Karpas-422 (cell line): ENCODE measurements at regions not wholly inside any gene's neighbourhood (a gene's known extent, or its start where the extent isn't known, plus 50 kb on each side); places are given as distances from the start of the nearest gene placed in this dataset.

Experiments
- DNase-seq: peaks from one replicate; pipeline ENCODE4 v3.0.0-alpha.2; 2015
- H2AFZ ChIP-seq: fragments of 200-600 bp; sonication (generic); 2 replicates; pipeline ENCODE4 v1.6.1; 2014; ENCODE audit warnings: antibody characterized with exemption, low read length, mixed read lengths
- H3K27ac ChIP-seq: fragments of 200-600 bp; sonication (generic); 2 replicates; pipeline ENCODE4 v1.5.1; 2014; ENCODE audit warnings: mild to moderate bottlenecking, low read length, moderate library complexity
- H3K27me3 ChIP-seq: fragments of 200-600 bp; sonication (generic); 2 replicates; pipeline ENCODE4 v1.6.1; 2014; ENCODE audit warnings: low read length, mixed read lengths
- H3K36me3 ChIP-seq: fragments of 200-600 bp; sonication (generic); 2 replicates; pipeline ENCODE4 v1.6.1; 2014; ENCODE audit warnings: low read length, mixed read lengths; ENCODE audit not compliant: insufficient read depth
- H3K4me1 ChIP-seq: fragments of 200-600 bp; sonication (generic); 2 replicates; pipeline ENCODE4 v1.6.1; 2014; ENCODE audit warnings: mild to moderate bottlenecking, low read length, mixed read lengths
- H3K4me2 ChIP-seq: fragments of 200-600 bp; sonication (generic); 2 replicates; pipeline ENCODE4 v1.6.1; 2014; ENCODE audit warnings: low read length, low read depth, mild to moderate bottlenecking; ENCODE audit not compliant: poor library complexity, severe bottlenecking
- H3K4me3 ChIP-seq: fragments of 200-600 bp; sonication (generic); 2 replicates; pipeline ENCODE4 v1.5.1; 2014; ENCODE audit warnings: mild to moderate bottlenecking, antibody characterized with exemption, low read length, mixed read lengths
- H3K79me2 ChIP-seq: fragments of 200-600 bp; sonication (generic); 2 replicates; pipeline ENCODE4 v1.6.1; 2014; ENCODE audit warnings: mild to moderate bottlenecking, low read length, mixed read lengths
- H3K9ac ChIP-seq: fragments of 200-600 bp; sonication (generic); 2 replicates; pipeline ENCODE4 v1.6.0; 2014; ENCODE audit warnings: low read length
- H3K9me2 ChIP-seq: fragments of 200-600 bp; sonication (generic), shearing (Covaris generic); replicated peaks from 2 replicates; pipeline ENCODE4 v1.6.0; 2014; ENCODE audit warnings: mild to moderate bottlenecking, low read length, moderate library complexity; ENCODE audit not compliant: insufficient read depth
- H3K9me3 ChIP-seq: fragments of 300-700, 200-600 bp; sonication (generic); 2 replicates; pipeline ENCODE4 v1.6.1; 2014; ENCODE audit warnings: low read length, mixed read lengths
- H4K20me1 ChIP-seq: fragments of 200-600 bp; sonication (generic); 2 replicates; pipeline ENCODE4 v1.6.1; 2014; ENCODE audit warnings: mild to moderate bottlenecking, antibody characterized with exemption, low read length, low read depth; ENCODE audit not compliant: insufficient read depth

DNA sequence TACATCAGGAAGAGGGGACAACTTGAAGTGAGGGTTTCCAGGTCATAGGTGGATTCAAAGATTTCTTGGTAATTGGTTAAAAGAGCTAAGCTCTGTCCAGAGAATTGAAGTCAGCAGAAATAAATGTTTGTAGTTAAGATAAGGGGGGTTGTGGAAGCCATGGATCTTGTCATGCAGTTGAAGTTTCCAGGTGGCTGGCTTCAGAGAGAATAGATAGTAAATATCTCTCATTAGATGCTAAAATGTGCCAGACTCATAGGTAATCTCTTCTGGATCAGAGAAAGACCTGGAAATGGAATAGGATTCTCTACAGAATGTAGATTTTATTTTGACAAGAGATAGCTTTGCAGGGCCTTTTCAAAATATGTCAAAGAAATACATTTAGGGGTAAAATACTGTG lies 491.7 kb downstream of the PRR16 start:
- H3K79me2 ChIP-seq = no peaks in the 10 kb centered on the region
- H2AFZ ChIP-seq = no peak overlapping the region
- no peaks in the 10 kb centered on the region for H4K20me1 ChIP-seq
- H3K4me1 ChIP-seq = no peaks in the 10 kb centered on the region
- H3K4me3 ChIP-seq = no peak overlapping the region
- peaks cover 13% of the 10 kb centered on the region for H3K9me3 ChIP-seq
- no peaks in the 10 kb centered on the region for H3K36me3 ChIP-seq
- no peaks in the 10 kb centered on the region for H3K9me2 ChIP-seq
- DNase-seq = no peak
- no peak overlapping the region for H3K9ac ChIP-seq
- H3K27me3 ChIP-seq = no peaks in the 10 kb centered on the region
- H3K4me2 ChIP-seq = no peak overlapping the region
- no peak overlapping the region for H3K27ac ChIP-seq

DNA sequence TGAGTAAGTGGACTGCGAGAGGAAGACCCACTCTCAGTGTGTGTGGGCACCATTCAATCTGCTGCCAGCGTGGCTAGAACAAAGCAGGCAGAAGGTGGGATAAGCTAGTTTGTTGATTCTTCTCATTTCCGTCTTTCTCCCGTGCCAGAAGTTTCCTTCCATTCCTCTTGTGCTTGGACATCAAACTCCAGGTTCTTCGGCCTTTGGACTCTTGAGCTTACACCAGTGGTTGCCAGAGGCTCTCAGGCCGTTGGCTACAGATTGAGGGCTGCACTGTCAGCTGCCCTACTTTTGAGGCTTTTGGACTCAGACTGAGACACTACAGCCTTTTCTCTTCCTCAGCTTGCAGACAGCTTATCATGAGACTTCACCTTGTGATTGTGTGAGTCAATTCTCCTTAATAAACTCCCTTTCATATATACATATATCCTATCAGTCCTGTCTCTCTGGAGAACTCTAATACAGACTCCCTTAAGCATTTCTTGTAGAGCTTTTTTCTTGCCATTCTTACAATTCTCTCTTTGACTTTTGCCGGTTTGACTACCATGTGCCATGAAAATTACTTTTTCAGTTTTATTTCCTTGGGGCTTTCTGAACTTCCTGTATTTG lies 494.9 kb downstream of the PRR16 start:
- Histone ChIP-seq H4K20me1 (no peaks in the 10 kb centered on the region), H3K9me3 (peaks cover 13% of the 10 kb centered on the region), H3K4me1 (no peaks in the 10 kb centered on the region), H3K4me3 (no peak overlapping the region), H3K79me2 (no peaks in the 10 kb centered on the region), H3K9me2 (no peaks in the 10 kb centered on the region), H3K4me2 (no peak overlapping the region), H2AFZ (no peak overlapping the region), H3K27ac (no peak overlapping the region), H3K9ac (no peak overlapping the region), H3K36me3 (no peaks in the 10 kb centered on the region), H3K27me3 (no peaks in the 10 kb centered on the region)
- no peak for DNase-seq

DNA sequence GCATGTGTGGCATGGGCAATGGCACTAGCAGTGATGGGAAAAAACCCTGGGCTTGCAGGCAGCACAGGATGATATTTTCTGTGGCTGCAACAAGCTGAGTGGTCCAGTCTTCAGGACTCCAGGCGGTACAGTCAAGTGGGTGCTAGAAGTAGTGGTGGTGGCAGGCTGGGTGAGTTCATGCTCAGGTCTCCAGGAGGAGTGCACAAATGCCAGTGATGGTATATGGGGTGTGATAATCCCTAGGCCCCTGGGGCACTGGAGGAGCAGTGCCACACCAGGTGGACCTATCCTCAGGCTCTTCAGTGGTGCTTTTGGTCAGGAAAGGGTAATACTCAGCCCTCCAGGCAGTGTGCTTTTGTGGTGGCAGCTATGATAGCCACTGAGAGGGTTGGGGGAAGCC lies 496.4 kb downstream of the PRR16 start:
- H2AFZ ChIP-seq = no peak overlapping the region
- no peak overlapping the region for H3K27ac ChIP-seq
- H3K4me3 ChIP-seq = no peak overlapping the region
- H3K9me3 ChIP-seq = peaks cover 13% of the 10 kb centered on the region
- no peaks in the 10 kb centered on the region for H3K9me2 ChIP-seq
- DNase-seq = no peak
- H4K20me1 ChIP-seq = no peaks in the 10 kb centered on the region
- H3K36me3 ChIP-seq = no peaks in the 10 kb centered on the region
- H3K4me2 ChIP-seq = no peak overlapping the region
- no peaks in the 10 kb centered on the region for H3K27me3 ChIP-seq
- H3K9ac ChIP-seq = no peak overlapping the region
- no peaks in the 10 kb centered on the region for H3K79me2 ChIP-seq
- H3K4me1 ChIP-seq = no peaks in the 10 kb centered on the region

DNA sequence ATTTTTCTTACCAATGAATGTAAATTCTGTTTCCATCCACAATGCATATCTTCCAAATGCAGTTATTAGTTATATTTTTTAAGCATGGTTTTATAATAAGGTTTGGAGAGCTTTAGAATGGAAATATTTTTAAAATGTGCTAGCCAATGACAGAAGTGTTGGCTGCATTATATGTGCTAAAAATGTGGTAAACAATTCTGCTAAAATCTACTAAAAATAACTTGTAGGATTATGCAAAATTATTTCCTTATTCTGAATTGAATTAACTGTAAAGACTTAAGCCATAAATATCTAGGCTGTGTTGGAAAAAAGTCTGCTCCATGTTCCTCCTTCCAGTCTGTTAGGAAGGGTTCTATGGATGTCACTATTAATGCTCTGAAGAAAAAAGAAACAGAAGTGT lies 503.3 kb downstream of the PRR16 start:
- H2AFZ ChIP-seq = no peak overlapping the region
- H3K9me2 ChIP-seq = no peaks in the 10 kb centered on the region
- no peak overlapping the region for H3K9ac ChIP-seq
- H3K4me1 ChIP-seq = no peaks in the 10 kb centered on the region
- H3K79me2 ChIP-seq = no peaks in the 10 kb centered on the region
- H3K36me3 ChIP-seq = no peaks in the 10 kb centered on the region
- H3K27me3 ChIP-seq = no peaks in the 10 kb centered on the region
- no peak for DNase-seq
- no peak overlapping the region for H3K4me3 ChIP-seq
- H3K4me2 ChIP-seq = no peak overlapping the region
- no peak overlapping the region for H3K27ac ChIP-seq
- no peaks in the 10 kb centered on the region for H4K20me1 ChIP-seq
- H3K9me3 ChIP-seq = peaks cover 11% of the 10 kb centered on the region; the same call in 1 of the 2 replicates

DNA sequence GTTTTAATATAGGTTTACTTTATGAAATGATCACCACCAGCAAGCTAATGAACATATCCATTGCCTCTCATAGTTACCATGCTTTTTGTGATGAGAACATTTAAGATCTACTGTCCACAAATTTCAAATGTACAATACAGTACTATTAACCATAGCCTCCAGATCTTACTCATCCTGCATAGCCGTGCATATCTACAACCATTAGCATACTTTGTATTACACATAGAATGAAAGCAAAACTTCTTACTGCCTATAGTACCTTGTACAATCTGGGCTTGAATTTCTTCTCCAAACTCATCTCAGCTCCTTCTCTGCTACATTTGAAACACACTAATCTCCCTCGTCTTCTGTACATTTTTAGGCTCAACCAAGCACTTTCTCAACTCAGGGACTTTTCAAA lies 510.6 kb downstream of the PRR16 start:
- H3K36me3 ChIP-seq = no peaks in the 10 kb centered on the region
- no peak for DNase-seq
- H4K20me1 ChIP-seq = no peaks in the 10 kb centered on the region
- H3K27ac ChIP-seq = no peak overlapping the region
- no peak overlapping the region for H2AFZ ChIP-seq
- peaks cover 14% of the 10 kb centered on the region for H3K9me3 ChIP-seq
- H3K79me2 ChIP-seq = no peaks in the 10 kb centered on the region
- H3K4me3 ChIP-seq = no peak overlapping the region
- no peak overlapping the region for H3K4me2 ChIP-seq
- H3K27me3 ChIP-seq = no peaks in the 10 kb centered on the region
- no peaks in the 10 kb centered on the region for H3K9me2 ChIP-seq
- H3K9ac ChIP-seq = no peak overlapping the region
- H3K4me1 ChIP-seq = no peaks in the 10 kb centered on the region

DNA sequence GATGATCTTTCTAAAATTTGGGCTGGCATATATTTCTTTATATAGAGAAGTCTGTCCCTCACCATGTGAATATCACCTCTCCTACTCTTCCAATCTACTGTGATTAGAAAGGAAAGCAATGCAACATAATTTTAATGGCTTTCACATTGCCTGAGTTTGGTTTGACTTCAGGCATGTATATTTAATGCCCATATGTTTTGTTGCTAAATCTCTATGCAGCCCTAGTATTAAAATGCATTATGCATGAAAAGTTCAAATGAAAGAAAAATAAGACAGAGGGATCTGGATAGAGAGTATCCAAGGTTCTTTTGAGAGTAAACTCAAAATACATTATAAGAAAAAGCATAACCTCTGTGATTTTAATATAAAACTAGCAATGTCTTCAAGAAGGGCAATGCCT lies 518.3 kb downstream of the PRR16 start:
- no peaks in the 10 kb centered on the region for H3K9me2 ChIP-seq
- no peak overlapping the region for H2AFZ ChIP-seq
- no peak overlapping the region for H3K4me2 ChIP-seq
- no peaks in the 10 kb centered on the region for H3K27me3 ChIP-seq
- H3K9ac ChIP-seq = no peak overlapping the region
- H3K9me3 ChIP-seq = peaks cover 12% of the 10 kb centered on the region
- H3K4me3 ChIP-seq = no peak overlapping the region
- H3K27ac ChIP-seq = no peak overlapping the region
- no peak for DNase-seq
- H4K20me1 ChIP-seq = no peaks in the 10 kb centered on the region
- H3K36me3 ChIP-seq = no peaks in the 10 kb centered on the region
- no peaks in the 10 kb centered on the region for H3K79me2 ChIP-seq
- H3K4me1 ChIP-seq = no peaks in the 10 kb centered on the region

DNA sequence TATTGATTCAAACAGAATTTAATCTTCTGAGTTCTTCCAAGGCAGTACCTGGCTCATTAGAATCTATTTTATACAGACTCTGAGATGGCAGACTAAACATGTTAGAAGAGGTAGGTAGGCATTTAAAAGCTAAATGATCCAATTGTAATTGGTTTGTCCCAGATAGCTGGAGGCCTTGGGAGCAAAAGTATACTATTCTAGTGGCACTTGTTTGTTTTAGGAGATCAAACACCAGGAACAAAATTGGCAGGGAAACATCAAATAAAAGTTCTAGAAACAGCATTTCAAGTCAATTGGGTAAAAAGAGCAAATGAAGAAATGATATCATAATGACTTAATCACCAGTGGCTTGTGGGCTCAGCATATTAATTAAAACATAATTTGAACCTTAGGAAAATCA lies 521.4 kb downstream of the PRR16 start:
- Histone ChIP-seq H3K4me1 (no peaks in the 10 kb centered on the region), H2AFZ (no peak overlapping the region), H3K36me3 (no peaks in the 10 kb centered on the region), H3K4me3 (no peak overlapping the region), H3K9me2 (no peaks in the 10 kb centered on the region), H4K20me1 (no peaks in the 10 kb centered on the region), H3K9ac (no peak overlapping the region), H3K27ac (no peak overlapping the region), H3K79me2 (no peaks in the 10 kb centered on the region), H3K4me2 (no peak overlapping the region), H3K9me3 (peaks cover 3% of the 10 kb centered on the region), H3K27me3 (no peaks in the 10 kb centered on the region)
- DNase-seq = no peak

DNA sequence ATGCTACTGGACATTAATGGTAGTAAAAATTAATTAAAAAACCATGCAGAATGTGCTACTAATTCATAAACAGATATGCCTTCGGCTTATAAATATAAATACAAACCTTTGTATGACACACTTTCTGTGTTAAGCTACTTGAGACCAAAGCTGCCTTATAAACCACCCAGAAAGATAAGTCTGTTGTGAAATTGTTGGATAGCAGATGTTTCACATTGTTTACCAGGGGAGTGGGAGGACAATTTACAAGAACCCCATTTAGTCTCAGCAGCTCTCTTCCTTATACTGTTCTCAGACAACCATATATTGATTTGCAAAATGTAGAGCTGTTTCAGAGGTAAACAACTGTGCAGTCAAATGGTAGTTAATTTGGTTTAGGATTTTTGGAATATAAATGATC lies 524.4 kb downstream of the PRR16 start:
- H3K4me1 ChIP-seq = no peaks in the 10 kb centered on the region
- H2AFZ ChIP-seq = no peak overlapping the region
- H3K9me2 ChIP-seq = no peaks in the 10 kb centered on the region
- no peak for DNase-seq
- H3K9me3 ChIP-seq = no peaks in the 10 kb centered on the region; the same call in 1 of the 2 replicates
- no peaks in the 10 kb centered on the region for H3K79me2 ChIP-seq
- H3K27ac ChIP-seq = no peak overlapping the region
- no peaks in the 10 kb centered on the region for H4K20me1 ChIP-seq
- H3K27me3 ChIP-seq = no peaks in the 10 kb centered on the region
- no peak overlapping the region for H3K4me2 ChIP-seq
- H3K9ac ChIP-seq = no peak overlapping the region
- no peak overlapping the region for H3K4me3 ChIP-seq
- H3K36me3 ChIP-seq = no peaks in the 10 kb centered on the region

DNA sequence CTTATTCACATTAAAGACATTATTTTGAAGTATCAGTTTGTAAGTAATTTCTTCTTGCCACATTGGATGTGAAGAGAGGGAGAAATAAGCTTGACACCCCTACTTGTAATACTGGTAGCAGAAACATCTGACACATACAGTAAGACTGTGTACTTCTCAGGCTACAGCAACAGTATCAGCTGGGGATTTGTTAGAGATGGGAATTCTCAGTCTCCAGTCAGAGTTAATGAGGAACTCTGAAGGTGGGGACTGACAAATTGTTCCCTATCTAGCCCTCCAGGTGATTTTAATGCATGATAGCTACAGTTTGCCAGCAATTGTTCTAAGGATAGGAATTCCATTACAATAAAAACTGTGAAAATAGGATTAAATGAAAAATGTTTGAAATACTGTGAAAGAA lies 524.8 kb downstream of the PRR16 start:
- Histone ChIP-seq H3K27me3 (no peaks in the 10 kb centered on the region), H3K9me3 (no peaks in the 10 kb centered on the region; the same call in 1 of the 2 replicates), H3K4me3 (no peak overlapping the region), H2AFZ (no peak overlapping the region), H3K27ac (no peak overlapping the region), H3K79me2 (no peaks in the 10 kb centered on the region), H3K9me2 (no peaks in the 10 kb centered on the region), H4K20me1 (no peaks in the 10 kb centered on the region), H3K36me3 (no peaks in the 10 kb centered on the region), H3K4me1 (no peaks in the 10 kb centered on the region), H3K4me2 (no peak overlapping the region), H3K9ac (no peak overlapping the region)
- DNase-seq = no peak
